ENCODE measurements at regions not wholly inside any gene's neighbourhood (a gene's known extent, or its start where the extent isn't known, plus 50 kb on each side); places are given as distances from the start of the nearest gene placed in this dataset.

GRCh38 chr7:10703981-10704380, 269.7 kb upstream of the PHF14 start:
- Mint-ChIP-seq H3K36me3 (ENCODE audit: low read depth) (peaks cover 3% of the 10 kb centered on the region), H3K27me3 (ENCODE audit: low read depth) (peaks cover 4% of the 10 kb centered on the region), H3K4me1 (peaks cover 10% of the 10 kb centered on the region), H3K9me3 (peaks cover 17% of the 10 kb centered on the region), H3K4me3 (no peak overlapping the region), H3K27ac (no peak overlapping the region)
- no peak for TF ChIP-seq CTCF (IDR thresholded peaks at IDR 0.05; ENCODE audit: unreplicated experiment in 3 of 3)

GRCh38 chr7:10704653-10705052, 269.0 kb upstream of the PHF14 start:
- Mint-ChIP-seq H3K27me3 (ENCODE audit: low read depth) (peaks cover 4% of the 10 kb centered on the region), H3K9me3 (peaks cover 13% of the 10 kb centered on the region), H3K4me3 (no peak overlapping the region), H3K4me1 (peaks cover 10% of the 10 kb centered on the region), H3K27ac (no peak overlapping the region), H3K36me3 (ENCODE audit: low read depth) (peaks cover 3% of the 10 kb centered on the region)
- no peak for TF ChIP-seq CTCF (IDR thresholded peaks at IDR 0.05; ENCODE audit: unreplicated experiment in 3 of 3)

GRCh38 chr7:10706875-10707493, 266.7 kb upstream of the PHF14 start:
- Mint-ChIP-seq H3K27ac (peak overlapping the region in 1 of 3 experiments; percentile 8), H3K4me3 (no peak overlapping the region), H3K4me1 (peaks cover 15% of the 10 kb centered on the region), H3K36me3 (ENCODE audit: low read depth) (no peaks in the 10 kb centered on the region), H3K27me3 (ENCODE audit: low read depth) (no peaks in the 10 kb centered on the region), H3K9me3 (no peaks in the 10 kb centered on the region)
- no peak for TF ChIP-seq CTCF (IDR thresholded peaks at IDR 0.05; ENCODE audit: unreplicated experiment in 3 of 3)

GRCh38 chr7:10707519-10707918, 266.2 kb upstream of the PHF14 start:
- Mint-ChIP-seq H3K27me3 (ENCODE audit: low read depth) (no peaks in the 10 kb centered on the region), H3K4me3 (no peak overlapping the region), H3K4me1 (peaks cover 15% of the 10 kb centered on the region), H3K9me3 (no peaks in the 10 kb centered on the region), H3K36me3 (ENCODE audit: low read depth) (no peaks in the 10 kb centered on the region), H3K27ac (no peak overlapping the region)
- no peak for TF ChIP-seq CTCF (IDR thresholded peaks at IDR 0.05; ENCODE audit: unreplicated experiment in 3 of 3)

- H3K4me1 Mint-ChIP-seq = peaks cover 15% of the 10 kb centered on the region
- no peaks in the 10 kb centered on the region for H3K36me3 Mint-ChIP-seq (ENCODE audit: low read depth)
- peak; percentile 33 to 55 (median 47) for TF ChIP-seq CTCF (IDR thresholded peaks at IDR 0.05; ENCODE audit: unreplicated experiment in 3 of 3)
- no peaks in the 10 kb centered on the region for H3K27me3 Mint-ChIP-seq (ENCODE audit: low read depth)
- H3K9me3 Mint-ChIP-seq = no peaks in the 10 kb centered on the region
- H3K4me3 Mint-ChIP-seq = no peak overlapping the region
- H3K27ac Mint-ChIP-seq = no peak overlapping the region
These were observed 265.2 kb upstream of the PHF14 start for GRCh38 chr7:10708447-10708846.

GRCh38 chr7:10718768-10719167, 254.9 kb upstream of the PHF14 start:
- Mint-ChIP-seq H3K36me3 (ENCODE audit: low read depth) (no peaks in the 10 kb centered on the region), H3K27me3 (ENCODE audit: low read depth) (no peaks in the 10 kb centered on the region), H3K27ac (no peak overlapping the region)

More at GRCh38 chr7:10718768-10719167, 254.9 kb upstream of the PHF14 start:
- Mint-ChIP-seq H3K4me3 (no peak overlapping the region), H3K9me3 (no peaks in the 10 kb centered on the region), H3K4me1 (no peaks in the 10 kb centered on the region)
- no peak for TF ChIP-seq CTCF (IDR thresholded peaks at IDR 0.05; ENCODE audit: unreplicated experiment in 3 of 3)
